Mammary epithelial cell (primary cell): ENCODE measurements at regions not wholly inside any gene's neighbourhood (a gene's known extent, or its start where the extent isn't known, plus 50 kb on each side); places are given as distances from the start of the nearest gene placed in this dataset.

Experiments
- CTCF ChIP-seq, 2 donors: IDR thresholded peaks in 1 of 2; conservative IDR thresholded peaks in 1 of 2; 2 replicates each; pipeline ENCODE4 v1.5.1; 2011 to 2012; ENCODE audit warnings: inconsistent platforms in 2 of 2, low read length in 2 of 2, mild to moderate bottlenecking in 2 of 2, control low read depth in 1 of 2, low read depth in 1 of 2; ENCODE audit not compliant: insufficient read depth in 1 of 2; ENCODE audit errors: extremely low read depth in 1 of 2
- EZH2 ChIP-seq: IDR thresholded peaks from 2 replicates; pipeline ENCODE4 v1.6.1; 2012; ENCODE audit warnings: low read length, inconsistent platforms, borderline replicate concordance

- TF ChIP-seq CTCF (conservative IDR thresholded peaks at IDR 0.05 in 1 of 2, IDR thresholded peaks at IDR 0.05 in 1 of 2; ENCODE audit: extremely low read depth in 1 of 2, insufficient read depth in 1 of 2, low read depth in 1 of 2, low read length in 2 of 2), result no peak
- no peak for TF ChIP-seq EZH2
These were observed 53.1 kb upstream of the CACNA1E start for GRCh38 chr1:181430015-181430885.
